Nephron progenitor cell (in vitro differentiated cells): ENCODE measurements at regions not wholly inside any gene's neighbourhood (a gene's known extent, or its start where the extent isn't known, plus 50 kb on each side); places are given as distances from the start of the nearest gene placed in this dataset.

Experiments
- DNase-seq: peaks from one replicate; pipeline ENCODE4 v3.0.0; 2021
- H3K27ac Mint-ChIP-seq: 2 replicates; pipeline ENCODE4 v1.8.0; 2021; ENCODE audit warnings: mild to moderate bottlenecking, moderate library complexity, mixed read lengths
- H3K27me3 Mint-ChIP-seq: 2 replicates; pipeline ENCODE4 v1.8.0; 2021; ENCODE audit warnings: mild to moderate bottlenecking, low read depth, mixed read lengths; ENCODE audit not compliant: poor library complexity
- H3K36me3 Mint-ChIP-seq: 2 replicates; pipeline ENCODE4 v1.8.0; 2021; ENCODE audit warnings: low read depth, mixed read lengths
- H3K4me1 Mint-ChIP-seq: 2 replicates; pipeline ENCODE4 v1.8.0; 2021; ENCODE audit warnings: mixed read lengths
- H3K4me3 Mint-ChIP-seq: 2 replicates; pipeline ENCODE4 v1.8.0; 2021; ENCODE audit warnings: mild to moderate bottlenecking, moderate library complexity, mixed read lengths
- H3K9me3 Mint-ChIP-seq: 2 replicates; pipeline ENCODE4 v1.8.0; 2021; ENCODE audit warnings: mild to moderate bottlenecking, moderate library complexity, mixed read lengths
- TF ChIP-seq, protein P1 (sequence below): fragments of 200-600 bp; sonication (generic); IDR thresholded peaks from 2 replicates; pipeline ENCODE4 v1.5.0; 2021; ENCODE audit warnings: antibody characterized with exemption

DNA sequence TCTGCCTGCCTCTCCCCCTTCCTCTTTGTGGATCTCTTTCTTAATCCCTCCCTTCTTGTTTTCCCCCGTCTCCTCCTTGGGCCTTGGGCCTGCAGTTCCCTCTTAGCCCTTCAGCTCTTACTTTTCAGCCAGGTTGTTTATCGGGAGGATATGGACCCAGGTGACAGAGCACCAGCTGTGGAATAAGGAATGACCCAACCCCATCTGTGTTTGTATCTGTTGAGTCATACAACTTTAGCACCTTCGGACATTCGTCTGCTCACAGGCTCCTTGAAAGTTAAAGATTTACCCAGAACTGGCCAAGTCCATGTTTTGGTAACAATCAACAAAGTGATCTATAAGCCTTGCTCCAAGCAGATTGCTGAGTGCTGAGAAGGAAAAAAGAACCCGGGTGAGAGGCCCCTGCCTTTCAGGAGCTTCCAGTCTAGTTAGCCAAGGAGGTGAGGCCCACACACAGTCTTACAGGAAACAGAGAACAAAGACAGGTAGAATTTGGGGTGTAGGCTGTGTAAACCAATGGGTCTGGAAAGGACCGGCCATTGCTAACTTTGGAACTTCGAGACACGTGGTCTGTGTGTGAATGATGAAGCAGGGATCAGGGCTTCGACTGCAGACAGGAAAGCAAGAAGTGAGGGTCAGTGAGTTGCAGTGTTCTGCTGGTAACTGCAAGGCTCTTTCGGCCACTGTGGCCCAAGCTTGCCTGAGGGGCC is 66.7 kb upstream of the F3 start:
- H3K27ac Mint-ChIP-seq, result no peak overlapping the region
- H3K4me3 Mint-ChIP-seq, result no peak overlapping the region

GRCh38 chr1:94607398-94607797 is 65.8 kb upstream of the F3 start:
- peaks cover 21% of the 10 kb centered on the region for H3K4me1 Mint-ChIP-seq
- no peak for DNase-seq
- no peaks in the 10 kb centered on the region for H3K36me3 Mint-ChIP-seq
- no peak overlapping the region for H3K4me3 Mint-ChIP-seq
- no peak overlapping the region for H3K27ac Mint-ChIP-seq
- TF ChIP-seq, protein P1, sequence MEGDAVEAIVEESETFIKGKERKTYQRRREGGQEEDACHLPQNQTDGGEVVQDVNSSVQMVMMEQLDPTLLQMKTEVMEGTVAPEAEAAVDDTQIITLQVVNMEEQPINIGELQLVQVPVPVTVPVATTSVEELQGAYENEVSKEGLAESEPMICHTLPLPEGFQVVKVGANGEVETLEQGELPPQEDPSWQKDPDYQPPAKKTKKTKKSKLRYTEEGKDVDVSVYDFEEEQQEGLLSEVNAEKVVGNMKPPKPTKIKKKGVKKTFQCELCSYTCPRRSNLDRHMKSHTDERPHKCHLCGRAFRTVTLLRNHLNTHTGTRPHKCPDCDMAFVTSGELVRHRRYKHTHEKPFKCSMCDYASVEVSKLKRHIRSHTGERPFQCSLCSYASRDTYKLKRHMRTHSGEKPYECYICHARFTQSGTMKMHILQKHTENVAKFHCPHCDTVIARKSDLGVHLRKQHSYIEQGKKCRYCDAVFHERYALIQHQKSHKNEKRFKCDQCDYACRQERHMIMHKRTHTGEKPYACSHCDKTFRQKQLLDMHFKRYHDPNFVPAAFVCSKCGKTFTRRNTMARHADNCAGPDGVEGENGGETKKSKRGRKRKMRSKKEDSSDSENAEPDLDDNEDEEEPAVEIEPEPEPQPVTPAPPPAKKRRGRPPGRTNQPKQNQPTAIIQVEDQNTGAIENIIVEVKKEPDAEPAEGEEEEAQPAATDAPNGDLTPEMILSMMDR, result no peak
- H3K9me3 Mint-ChIP-seq, result peaks cover 4% of the 10 kb centered on the region
- no peaks in the 10 kb centered on the region for H3K27me3 Mint-ChIP-seq

More for the DNA sequence above, 66.7 kb upstream of the F3 start:
- Mint-ChIP-seq H3K9me3 (peaks cover 4% of the 10 kb centered on the region), H3K36me3 (no peaks in the 10 kb centered on the region), H3K4me1 (peaks cover 21% of the 10 kb centered on the region), H3K27me3 (no peaks in the 10 kb centered on the region)
- TF ChIP-seq, protein P1, result no peak
- DNase-seq, result no peak

- peaks cover 2% of the 10 kb centered on the region for H3K27me3 Mint-ChIP-seq
- H3K4me3 Mint-ChIP-seq, result no peak overlapping the region
- TF ChIP-seq, protein P1, result no peak
- no peaks in the 10 kb centered on the region for H3K36me3 Mint-ChIP-seq
- peaks cover 21% of the 10 kb centered on the region for H3K4me1 Mint-ChIP-seq
- no peak for DNase-seq
- H3K27ac Mint-ChIP-seq, result no peak overlapping the region
- H3K9me3 Mint-ChIP-seq, result peaks cover 4% of the 10 kb centered on the region
Observed at GRCh38 chr1:94606471-94606870, 64.9 kb upstream of the F3 start.

GRCh38 chr1:94603663-94604062 is 62.1 kb upstream of the F3 start:
- Mint-ChIP-seq H3K36me3 (no peaks in the 10 kb centered on the region), H3K4me3 (no peak overlapping the region), H3K4me1 (peaks cover 9% of the 10 kb centered on the region), H3K9me3 (peaks cover 4% of the 10 kb centered on the region), H3K27me3 (peaks cover 2% of the 10 kb centered on the region), H3K27ac (no peak overlapping the region)
- TF ChIP-seq, protein P1, result no peak
- no peak for DNase-seq

DNA sequence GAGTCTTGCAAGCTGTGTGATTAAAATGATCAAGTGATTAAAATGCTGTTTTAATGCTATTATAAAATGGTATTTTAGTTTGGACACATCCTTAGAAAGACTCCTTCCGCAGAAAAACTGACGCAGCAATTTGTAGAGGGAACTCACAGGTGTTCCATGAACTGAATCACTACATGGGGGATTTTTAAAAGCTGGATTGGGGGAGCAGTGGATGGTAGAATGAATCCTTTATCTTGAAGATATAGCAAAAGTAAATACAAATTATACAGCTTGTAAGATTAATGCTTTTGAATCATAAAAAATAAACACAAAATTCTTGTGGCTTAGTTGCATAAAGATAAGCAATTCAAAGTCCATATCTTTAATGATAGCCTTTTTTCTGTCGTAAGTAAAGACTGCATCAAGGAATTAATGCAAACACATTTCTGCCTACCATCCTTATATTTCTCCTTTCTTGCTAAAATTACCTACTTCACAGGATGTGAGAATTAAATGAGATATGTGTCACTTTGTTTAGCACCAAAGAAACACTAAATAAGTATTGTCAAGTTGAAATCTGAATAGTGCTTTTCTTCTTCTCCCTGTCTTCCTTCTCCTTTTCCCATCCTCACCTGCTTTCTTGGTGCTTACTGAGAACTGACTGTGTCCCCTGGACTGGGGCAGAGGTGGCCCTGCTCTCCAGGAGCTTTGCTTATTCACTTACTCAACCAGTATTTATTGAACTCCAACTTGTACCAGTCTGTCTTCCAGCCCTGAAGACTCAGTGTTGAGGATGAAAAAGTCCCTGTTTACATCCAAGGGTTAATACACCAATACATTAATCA is 61.5 kb upstream of the F3 start:
- Mint-ChIP-seq H3K27me3 (peaks cover 2% of the 10 kb centered on the region), H3K4me3 (no peak overlapping the region), H3K4me1 (peaks cover 3% of the 10 kb centered on the region), H3K27ac (no peak overlapping the region), H3K9me3 (peaks cover 4% of the 10 kb centered on the region), H3K36me3 (no peaks in the 10 kb centered on the region)
- no peak for DNase-seq
- TF ChIP-seq, protein P1, result no peak
